ENCODE measurements at regions not wholly inside any gene's neighbourhood (a gene's known extent, or its start where the extent isn't known, plus 50 kb on each side); places are given as distances from the start of the nearest gene placed in this dataset.

GRCh38 chr2:198817536-198817935 lies 640.2 kb downstream of the SATB2 start:
- Histone ChIP-seq H3K27ac (no peak overlapping the region), H3K4me3 (no peak overlapping the region), H3K36me3 (no peaks in the 10 kb centered on the region), H3K27me3 (no peaks in the 10 kb centered on the region), H3K4me1 (no peaks in the 10 kb centered on the region), H3K9me3 (no peaks in the 10 kb centered on the region)
- TF ChIP-seq POLR2AphosphoS5 (IDR thresholded peaks at IDR 0.05): no peak
- TF ChIP-seq CTCF (IDR thresholded peaks at IDR 0.05): no peak
- no peak for TF ChIP-seq POLR2A (IDR thresholded peaks at IDR 0.05)
- no peak for TF ChIP-seq EP300 (IDR thresholded peaks at IDR 0.05)
- no peak for DNase-seq
- WGBS, 5 donors: 42 to 75% (median 69%) methylated on average over 1 of the region's 1 CpG
- intact Hi-C loops (cut with DNase I; ENCODE audit: low total_unique reads): no loop called here

DNA sequence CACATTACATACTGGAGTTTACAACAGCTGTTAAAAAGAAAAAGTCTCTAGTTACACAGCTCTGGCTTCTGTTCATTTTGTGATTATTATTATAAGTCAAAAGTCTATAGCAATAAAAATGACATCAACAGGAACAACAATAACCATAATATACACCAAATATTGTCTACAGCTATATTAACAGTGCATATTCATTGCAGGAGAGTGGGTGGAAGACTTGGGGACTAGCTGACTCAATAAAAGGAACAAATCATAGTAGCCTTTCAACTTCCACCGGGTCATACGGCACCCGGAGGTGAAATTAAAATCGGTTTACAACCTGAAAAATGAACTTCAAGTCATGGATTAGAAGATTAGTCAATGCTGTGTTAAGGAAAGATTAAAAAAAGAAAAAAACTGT lies 642.1 kb downstream of the SATB2 start:
- Histone ChIP-seq H3K27ac (no peak overlapping the region), H3K27me3 (no peaks in the 10 kb centered on the region), H3K36me3 (no peaks in the 10 kb centered on the region), H3K4me1 (no peaks in the 10 kb centered on the region), H3K4me3 (no peak overlapping the region), H3K9me3 (no peaks in the 10 kb centered on the region)
- DNase-seq: no peak
- intact Hi-C loops (cut with DNase I; ENCODE audit: low total_unique reads): no loop called here
- TF ChIP-seq POLR2AphosphoS5 (IDR thresholded peaks at IDR 0.05) (no peak), EP300 (IDR thresholded peaks at IDR 0.05) (no peak)
- 82 to 88% (median 85%) methylated on average over 4 of the region's 4 CpGs for WGBS, 5 donors

DNA sequence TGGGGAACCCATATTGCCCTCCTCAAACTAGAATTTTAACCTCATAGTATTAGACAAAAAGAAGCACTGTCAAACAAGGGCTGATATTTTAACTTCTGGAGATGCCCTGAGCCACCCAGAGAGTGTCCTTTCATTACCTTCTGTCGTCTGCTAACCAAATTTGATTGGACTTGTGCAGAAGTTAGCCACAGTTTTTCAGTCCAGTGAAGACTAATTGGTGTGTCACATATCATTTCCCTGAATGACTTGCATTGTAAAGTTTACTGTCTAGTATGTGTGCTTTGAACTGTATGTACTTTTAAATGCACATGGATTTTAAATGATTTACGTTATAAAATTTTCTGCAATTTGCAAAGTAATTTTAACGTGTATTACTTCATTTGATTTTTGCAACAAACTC lies 646.5 kb downstream of the SATB2 start:
- Histone ChIP-seq H3K27ac (no peak overlapping the region), H3K36me3 (no peaks in the 10 kb centered on the region), H3K9me3 (peaks cover 0 to 2% (median 0%) of the 10 kb centered on the region in 4 donors), H3K4me3 (no peak overlapping the region), H3K4me1 (no peaks in the 10 kb centered on the region), H3K27me3 (no peaks in the 10 kb centered on the region)
- TF ChIP-seq POLR2A (IDR thresholded peaks at IDR 0.05) (no peak), EP300 (IDR thresholded peaks at IDR 0.05) (no peak), CTCF (IDR thresholded peaks at IDR 0.05) (no peak)
- WGBS, 5 donors: 61 to 76% (median 70%) methylated on average over 3 of the region's 3 CpGs
- intact Hi-C loops (cut with DNase I; ENCODE audit: low total_unique reads): no loop called here
- no peak for DNase-seq

DNA sequence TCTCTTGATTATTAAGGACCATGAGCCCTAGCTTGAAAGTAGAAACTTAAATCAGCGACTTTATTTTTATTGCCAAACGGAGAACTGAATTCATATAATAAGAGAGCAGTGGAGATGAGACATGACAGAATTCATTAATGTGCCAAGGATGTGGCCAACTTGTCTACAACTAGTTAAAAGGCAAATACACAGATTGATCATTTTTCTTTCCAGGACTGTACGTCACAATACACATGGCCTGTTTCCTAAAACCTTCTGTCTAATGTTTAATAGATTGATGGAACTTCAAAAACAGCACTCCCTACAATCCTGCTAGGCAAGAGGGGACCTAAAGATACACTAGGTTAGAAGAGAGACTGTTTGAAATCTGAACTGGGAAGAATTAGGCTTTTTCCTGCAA lies 647.8 kb downstream of the SATB2 start:
- intact Hi-C loops (cut with DNase I; ENCODE audit: low total_unique reads): no loop called here
- H3K27ac ChIP-seq: no peak overlapping the region
- TF ChIP-seq EP300 (IDR thresholded peaks at IDR 0.05) (no peak), POLR2A (IDR thresholded peaks at IDR 0.05) (no peak), POLR2AphosphoS5 (IDR thresholded peaks at IDR 0.05) (no peak), CTCF (IDR thresholded peaks at IDR 0.05) (no peak)
- no peaks in the 10 kb centered on the region for H3K4me1 ChIP-seq
- no peak for DNase-seq
- peaks cover 0 to 2% (median 0%) of the 10 kb centered on the region in 4 donors for H3K9me3 ChIP-seq
- 65 to 79% (median 74%) methylated on average over 3 of the region's 3 CpGs for WGBS, 5 donors
- H3K27me3 ChIP-seq: no peaks in the 10 kb centered on the region
- no peaks in the 10 kb centered on the region for H3K36me3 ChIP-seq
- no peak overlapping the region for H3K4me3 ChIP-seq

DNA sequence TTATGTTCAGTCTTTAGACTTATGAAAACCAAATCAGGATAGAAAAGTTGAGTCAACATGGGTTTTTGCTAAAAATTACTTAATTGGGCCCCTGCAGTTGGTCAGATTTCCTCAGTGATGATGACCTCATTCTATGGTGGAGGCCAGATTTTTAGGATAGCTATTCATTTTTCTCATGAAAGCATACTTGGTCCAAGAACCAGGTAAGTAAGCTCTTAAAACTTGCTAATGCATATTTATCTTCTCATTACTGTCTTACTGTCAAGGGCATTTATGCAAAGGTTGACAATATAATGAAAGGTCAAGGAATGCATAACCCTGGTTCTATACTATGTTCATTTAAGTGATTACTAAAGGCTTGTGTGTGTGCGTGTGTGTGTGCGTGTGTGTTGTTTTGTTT lies 650.6 kb downstream of the SATB2 start:
- Histone ChIP-seq H3K36me3 (no peaks in the 10 kb centered on the region), H3K27ac (no peak overlapping the region), H3K4me1 (no peaks in the 10 kb centered on the region), H3K4me3 (no peak overlapping the region), H3K9me3 (peaks cover 0 to 2% (median 0%) of the 10 kb centered on the region in 4 donors), H3K27me3 (no peaks in the 10 kb centered on the region)
- intact Hi-C loops (cut with DNase I; ENCODE audit: low total_unique reads): no loop called here
- no peak for DNase-seq
- WGBS, 5 donors: 71 to 96% (median 82%) methylated on average over 2 of the region's 2 CpGs
- no peak for TF ChIP-seq EP300 (IDR thresholded peaks at IDR 0.05)
- TF ChIP-seq CTCF (IDR thresholded peaks at IDR 0.05): no peak
- no peak for TF ChIP-seq POLR2A (IDR thresholded peaks at IDR 0.05)
- no peak for TF ChIP-seq POLR2AphosphoS5 (IDR thresholded peaks at IDR 0.05)

Measured in stomach (tissue), 8 donors.